GM23248 (cell line): ENCODE measurements at regions not wholly inside any gene's neighbourhood (a gene's known extent, or its start where the extent isn't known, plus 50 kb on each side); places are given as distances from the start of the nearest gene placed in this dataset.

Experiments
- EZH2 ChIP-seq: fragments of 200-600 bp; sonication (generic); IDR thresholded peaks from 2 replicates; pipeline ENCODE4 v1.6.1; 2018; ENCODE audit warnings: antibody characterized with exemption, mild to moderate bottlenecking; ENCODE audit not compliant: insufficient read depth, poor library complexity, severe bottlenecking
- EZH2phosphoT487 ChIP-seq: fragments of 200-600 bp; sonication (generic); IDR thresholded peaks from 2 replicates; pipeline ENCODE4 v1.6.1; 2018; ENCODE audit warnings: antibody characterized with exemption, moderate library complexity, mild to moderate bottlenecking, low read depth; ENCODE audit not compliant: insufficient read depth

GRCh38 chr2:163200741-163201140 lies 362.2 kb upstream of the KCNH7 start:
- TF ChIP-seq EZH2phosphoT487: no peak
- no peak for TF ChIP-seq EZH2
